COLO829 (cell line): ENCODE measurements at regions not wholly inside any gene's neighbourhood (a gene's known extent, or its start where the extent isn't known, plus 50 kb on each side); places are given as distances from the start of the nearest gene placed in this dataset.

Source experiments
- DNase-seq: peaks from one replicate; pipeline ENCODE4 v3.0.0; 2012; ENCODE audit warnings: low spot score

- DNase-seq = peak; percentile 81
Observed at GRCh38 chr6:4008324-4009047, 70.5 kb downstream of the FAM217A start.

DNA sequence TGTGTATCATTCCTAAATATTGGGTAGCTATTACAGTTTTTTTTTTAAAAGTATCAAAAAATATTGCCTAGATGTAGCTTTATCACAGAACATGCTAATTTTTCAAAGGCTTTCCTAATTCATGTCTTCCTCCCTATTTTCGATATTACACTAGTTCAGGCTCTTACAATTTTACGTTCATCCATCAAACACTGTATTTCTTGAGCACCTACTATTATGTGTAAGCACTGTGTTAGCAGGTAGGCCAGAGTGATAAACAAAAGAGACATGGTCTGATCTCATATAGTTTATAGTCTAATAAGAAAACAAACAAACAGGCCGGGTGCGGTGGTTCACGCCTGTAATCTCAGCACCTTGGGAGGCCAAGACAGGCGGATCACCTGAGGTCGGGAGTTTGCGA, 69.5 kb downstream of the FAM217A start:
- no peak for DNase-seq

DNA sequence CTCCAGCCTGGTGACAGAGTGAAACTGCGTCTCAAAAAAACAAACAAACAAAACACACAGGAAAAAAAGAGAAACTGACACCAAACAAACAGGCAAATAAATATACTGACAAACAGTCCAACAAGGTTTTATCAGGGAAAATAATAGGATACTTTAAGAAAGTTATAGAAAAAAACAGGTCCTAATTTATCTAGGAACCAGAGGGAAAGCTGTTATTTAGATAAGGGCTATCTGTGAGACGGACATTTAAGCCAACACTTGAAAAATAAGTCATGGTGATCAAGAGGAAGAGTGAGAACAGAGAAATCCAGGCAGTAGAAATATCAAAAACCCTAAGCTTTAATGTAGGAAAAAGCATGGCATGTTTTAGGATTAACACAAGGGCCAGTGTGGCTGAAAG, 68.9 kb downstream of the FAM217A start:
- no peak for DNase-seq

- no peak for DNase-seq
Observed at GRCh38 chr6:4010689-4011090, 68.2 kb downstream of the FAM217A start.

DNA sequence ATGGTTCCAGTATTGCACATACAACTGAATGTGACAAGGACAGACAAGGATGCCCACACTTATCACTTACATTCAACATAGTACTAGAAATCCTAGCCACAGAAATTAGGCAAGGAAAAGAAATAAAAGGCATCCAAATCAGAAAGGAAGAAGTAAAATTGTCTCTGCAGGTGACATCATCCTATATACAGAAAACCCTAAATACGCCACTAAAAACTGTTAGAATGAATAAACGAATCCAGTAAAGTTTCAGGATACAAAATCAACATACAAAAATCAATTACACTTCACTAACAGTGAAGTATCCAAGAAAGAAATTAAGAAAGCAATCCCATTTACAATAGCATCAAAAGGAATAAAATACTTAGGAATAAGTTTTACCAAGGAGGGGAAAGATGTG, 66.1 kb downstream of the FAM217A start:
- DNase-seq = no peak

- no peak for DNase-seq
Observed at GRCh38 chr6:4017058-4017739, 61.7 kb downstream of the FAM217A start.

DNA sequence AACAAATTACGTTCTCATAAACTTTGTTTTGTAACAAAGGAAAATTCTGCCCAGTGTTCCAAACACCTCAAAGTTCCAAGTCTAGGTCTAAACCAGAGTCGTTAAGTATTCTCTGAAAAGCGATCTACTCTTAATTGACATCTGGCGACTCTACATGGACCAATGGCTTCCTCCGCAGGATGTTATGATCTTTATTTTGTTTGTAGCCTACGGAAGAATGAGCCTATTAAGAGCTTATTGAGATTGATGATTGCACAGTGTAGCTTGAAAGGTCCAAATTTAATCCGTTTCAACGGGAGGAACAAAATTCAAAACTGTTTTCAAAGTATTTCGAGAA, 61.1 kb downstream of the FAM217A start:
- DNase-seq = peak; percentile 30

GRCh38 chr6:4018171-4018923, 60.6 kb downstream of the FAM217A start:
- DNase-seq = peak; percentile 96
